Cardiac muscle cell (in vitro differentiated cells and primary cell): ENCODE measurements at regions not wholly inside any gene's neighbourhood (a gene's known extent, or its start where the extent isn't known, plus 50 kb on each side); places are given as distances from the start of the nearest gene placed in this dataset.
A peak's percentile ranks its signal among the peaks of the same experiment; 100 is the strongest.
"Not testable (repeated sequence)": the region's sequence is repeated elsewhere in the genome, so short reads cannot be mapped to it uniquely, and the experiment has no call there.

Experiments used
- DNase-seq, 2 donors: peaks; one replicate each; pipeline versions ENCODE4 v3.0.0 to v3.0.0-alpha.2; 2010 to 2017; ENCODE audit warnings: low read depth in 1 of 2, low spot score in 1 of 2
- H3K27ac ChIP-seq: fragments of 200-600 bp; sonication (generic); 2 replicates; pipeline ENCODE4 v1.5.1; 2016
- H3K27me3 ChIP-seq: fragments of 200-600 bp; sonication (generic); 2 replicates; pipeline ENCODE4 v1.6.0; 2016; ENCODE audit warnings: control low read depth
- H3K36me3 ChIP-seq: fragments of 200-600 bp; sonication (generic); 2 replicates; pipeline ENCODE4 v1.5.1; 2016; ENCODE audit warnings: control low read depth
- H3K4me1 ChIP-seq: fragments of 200-600 bp; sonication (generic); 2 replicates; pipeline ENCODE4 v1.8.1; 2017; ENCODE audit warnings: low read depth, mild to moderate bottlenecking, mixed run types
- H3K4me3 ChIP-seq: fragments of 200-600 bp; sonication (generic); 2 replicates; pipeline ENCODE4 v1.5.1; 2016; ENCODE audit warnings: mild to moderate bottlenecking
- H3K9me3 ChIP-seq: fragments of 200-600 bp; sonication (generic); 2 replicates; pipeline ENCODE4 v1.5.1; 2017; ENCODE audit warnings: low read depth, mild to moderate bottlenecking, control low read depth
- TF ChIP-seq, protein P1 (sequence below): IDR thresholded peaks from 2 replicates; pipeline ENCODE4 v1.5.1; 2012; ENCODE audit warnings: low read depth, mild to moderate bottlenecking, low read length

- no peaks in the 10 kb centered on the region for H3K27me3 ChIP-seq
Measured at GRCh38 chr1:59201341-59201740, 95.6 kb upstream of the FGGY start.

GRCh38 chr1:59202455-59202854, 94.4 kb upstream of the FGGY start:
- Histone ChIP-seq H3K4me1 (peaks cover 9% of the 10 kb centered on the region), H3K27ac (no peak overlapping the region), H3K9me3 (no peaks in the 10 kb centered on the region), H3K27me3 (no peaks in the 10 kb centered on the region), H3K4me3 (no peak overlapping the region), H3K36me3 (no peaks in the 10 kb centered on the region)
- TF ChIP-seq, protein P1, sequence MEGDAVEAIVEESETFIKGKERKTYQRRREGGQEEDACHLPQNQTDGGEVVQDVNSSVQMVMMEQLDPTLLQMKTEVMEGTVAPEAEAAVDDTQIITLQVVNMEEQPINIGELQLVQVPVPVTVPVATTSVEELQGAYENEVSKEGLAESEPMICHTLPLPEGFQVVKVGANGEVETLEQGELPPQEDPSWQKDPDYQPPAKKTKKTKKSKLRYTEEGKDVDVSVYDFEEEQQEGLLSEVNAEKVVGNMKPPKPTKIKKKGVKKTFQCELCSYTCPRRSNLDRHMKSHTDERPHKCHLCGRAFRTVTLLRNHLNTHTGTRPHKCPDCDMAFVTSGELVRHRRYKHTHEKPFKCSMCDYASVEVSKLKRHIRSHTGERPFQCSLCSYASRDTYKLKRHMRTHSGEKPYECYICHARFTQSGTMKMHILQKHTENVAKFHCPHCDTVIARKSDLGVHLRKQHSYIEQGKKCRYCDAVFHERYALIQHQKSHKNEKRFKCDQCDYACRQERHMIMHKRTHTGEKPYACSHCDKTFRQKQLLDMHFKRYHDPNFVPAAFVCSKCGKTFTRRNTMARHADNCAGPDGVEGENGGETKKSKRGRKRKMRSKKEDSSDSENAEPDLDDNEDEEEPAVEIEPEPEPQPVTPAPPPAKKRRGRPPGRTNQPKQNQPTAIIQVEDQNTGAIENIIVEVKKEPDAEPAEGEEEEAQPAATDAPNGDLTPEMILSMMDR = no peak
- DNase-seq = no peak

More at GRCh38 chr1:59201341-59201740, 95.6 kb upstream of the FGGY start:
- H3K36me3 ChIP-seq = no peaks in the 10 kb centered on the region
- no peak overlapping the region for H3K27ac ChIP-seq
- no peak for DNase-seq
- H3K9me3 ChIP-seq = no peaks in the 10 kb centered on the region
- TF ChIP-seq, protein P1 = no peak
- H3K4me1 ChIP-seq = peaks cover 9% of the 10 kb centered on the region
- H3K4me3 ChIP-seq = no peak overlapping the region

GRCh38 chr1:59204001-59204400, 92.9 kb upstream of the FGGY start:
- no peaks in the 10 kb centered on the region for H3K9me3 ChIP-seq
- no peaks in the 10 kb centered on the region for H3K27me3 ChIP-seq
- H3K27ac ChIP-seq = no peak overlapping the region
- peak in 1 of 2 donors; percentile 81 for DNase-seq
- TF ChIP-seq, protein P1 = peak; percentile 8
- H3K4me3 ChIP-seq = no peak overlapping the region
- H3K36me3 ChIP-seq = no peaks in the 10 kb centered on the region
- peaks cover 9% of the 10 kb centered on the region for H3K4me1 ChIP-seq

- not testable (repeated sequence) for H3K36me3 ChIP-seq, H3K4me1 ChIP-seq, H3K4me3 ChIP-seq, DNase-seq, H3K27ac ChIP-seq, H3K27me3 ChIP-seq, H3K9me3 ChIP-seq
Measured at GRCh38 chr1:59206616-59207015, 90.3 kb upstream of the FGGY start.

DNA sequence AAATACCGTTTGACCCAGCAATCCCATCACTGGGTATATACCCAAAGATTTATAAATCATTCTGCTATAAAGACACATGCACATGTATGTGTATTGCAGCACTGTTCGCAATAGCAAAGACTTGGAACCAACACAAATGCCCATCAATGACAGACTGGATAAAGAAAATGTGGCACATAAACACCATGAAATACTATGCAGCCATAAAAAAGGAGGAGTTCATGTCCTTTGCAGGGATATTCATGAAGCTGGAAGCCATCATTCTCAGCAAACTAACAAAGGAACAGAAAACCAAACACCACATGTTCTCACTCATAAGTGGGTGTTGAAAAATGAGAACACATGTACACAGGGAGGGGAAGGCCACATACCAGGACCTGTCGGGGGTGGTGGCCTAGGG, 86.5 kb upstream of the FGGY start:
- not testable (repeated sequence) for H3K4me3 ChIP-seq, H3K4me1 ChIP-seq, H3K27ac ChIP-seq, DNase-seq, H3K27me3 ChIP-seq, H3K36me3 ChIP-seq, H3K9me3 ChIP-seq

DNA sequence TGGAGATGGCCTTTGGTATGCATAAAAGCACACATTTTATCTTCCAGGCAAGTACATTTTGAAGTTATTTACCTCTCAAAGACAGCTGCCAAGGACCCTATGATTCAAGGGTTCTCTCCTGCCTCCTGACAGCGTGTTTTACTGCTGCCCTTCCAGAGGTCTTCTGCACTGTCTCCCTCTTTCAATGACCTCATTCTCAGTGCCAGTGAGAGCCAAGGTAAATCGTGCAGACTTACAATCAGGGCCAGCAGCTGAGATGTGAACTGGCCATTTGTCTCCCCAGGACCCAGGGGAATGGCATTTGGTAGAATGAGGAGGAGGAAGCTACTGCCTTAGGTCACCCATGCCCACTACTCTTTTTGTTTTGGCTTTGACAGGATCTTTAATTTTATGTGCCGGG, 84.2 kb upstream of the FGGY start:
- DNase-seq = no peak
- Histone ChIP-seq H3K27ac (no peak overlapping the region), H3K9me3 (no peaks in the 10 kb centered on the region), H3K27me3 (no peaks in the 10 kb centered on the region), H3K36me3 (no peaks in the 10 kb centered on the region), H3K4me3 (no peak overlapping the region), H3K4me1 (no peaks in the 10 kb centered on the region)
- TF ChIP-seq, protein P1 = no peak
